H9 (cell line): ENCODE measurements at regions not wholly inside any gene's neighbourhood (a gene's known extent, or its start where the extent isn't known, plus 50 kb on each side); places are given as distances from the start of the nearest gene placed in this dataset.

Experiments
- DNase-seq: peaks from one replicate; pipeline ENCODE4 v3.0.0-alpha.2; 2017
- H2AFZ ChIP-seq: one replicate; pipeline ENCODE4 v1.6.1; 2013; ENCODE audit warnings: mild to moderate bottlenecking, low read length, control low read depth, moderate library complexity
- H2AK5ac ChIP-seq: 2 replicates; pipeline ENCODE4 v1.6.1; 2013; ENCODE audit warnings: low read length, control low read depth, mixed read lengths; ENCODE audit not compliant: insufficient read length
- H2BK120ac ChIP-seq: one replicate; pipeline ENCODE4 v1.6.1; 2013; ENCODE audit warnings: low read depth, mild to moderate bottlenecking, low read length, control low read depth, inconsistent platforms; ENCODE audit not compliant: poor library complexity, severe bottlenecking
- H2BK12ac ChIP-seq: 2 replicates; pipeline ENCODE4 v1.6.1; 2013; ENCODE audit warnings: low read length, control low read depth, mixed read lengths, low read depth; ENCODE audit not compliant: insufficient read length
- H2BK15ac ChIP-seq: 2 replicates; pipeline ENCODE4 v1.6.1; 2013; ENCODE audit warnings: low read depth, low read length, control low read depth
- H2BK20ac ChIP-seq: one replicate; pipeline ENCODE4 v1.6.1; 2013; ENCODE audit warnings: low read depth, mild to moderate bottlenecking, low read length, control low read depth, inconsistent platforms; ENCODE audit not compliant: poor library complexity, severe bottlenecking
- H2BK5ac ChIP-seq: 2 replicates; pipeline ENCODE4 v1.6.1; 2013; ENCODE audit warnings: low read length, control low read depth, mixed read lengths; ENCODE audit not compliant: insufficient read length
- H3K14ac ChIP-seq: 2 replicates; pipeline ENCODE4 v1.6.1; 2013; ENCODE audit warnings: low read length, control low read depth; ENCODE audit not compliant: insufficient read depth
- H3K18ac ChIP-seq: 2 replicates; pipeline ENCODE4 v1.6.1; 2013; ENCODE audit warnings: low read depth, mild to moderate bottlenecking, mixed read lengths, low read length, control low read depth; ENCODE audit not compliant: insufficient read length
- H3K23ac ChIP-seq: 2 replicates; pipeline ENCODE4 v1.6.1; 2013; ENCODE audit warnings: low read length, control low read depth, mixed read lengths, low read depth; ENCODE audit not compliant: insufficient read length
- H3K23me2 ChIP-seq: 2 replicates; pipeline ENCODE4 v1.6.1; 2013; ENCODE audit warnings: low read depth, mild to moderate bottlenecking, mixed read lengths, low read length, control low read depth; ENCODE audit not compliant: insufficient read length, poor library complexity, severe bottlenecking
- H3K27ac ChIP-seq: 2 replicates; pipeline ENCODE4 v1.5.1; 2013; ENCODE audit warnings: low read length, control low read depth, mixed read lengths, low read depth; ENCODE audit not compliant: insufficient read length
- H3K27me3 ChIP-seq: 2 replicates; pipeline ENCODE4 v1.6.1; 2013; ENCODE audit warnings: low read length, control low read depth, inconsistent platforms; ENCODE audit not compliant: insufficient read depth
- H3K4ac ChIP-seq: 2 replicates; pipeline ENCODE4 v1.6.1; 2013; ENCODE audit warnings: low read depth, mild to moderate bottlenecking, control low read depth, inconsistent platforms, low read length, moderate library complexity
- H3K4me1 ChIP-seq: 2 replicates; pipeline ENCODE4 v1.6.1; 2013; ENCODE audit warnings: low read length, control low read depth, inconsistent platforms; ENCODE audit not compliant: insufficient read depth
- H3K4me2 ChIP-seq: 2 replicates; pipeline ENCODE4 v1.6.1; 2013; ENCODE audit warnings: low read length, control low read depth, mixed read lengths; ENCODE audit not compliant: insufficient read length, insufficient read depth
- H3K56ac ChIP-seq: 2 replicates; pipeline ENCODE4 v1.6.1; 2013; ENCODE audit warnings: low read depth, mild to moderate bottlenecking, mixed read lengths, low read length, control low read depth; ENCODE audit not compliant: insufficient read length
- H3K79me1 ChIP-seq: 2 replicates; pipeline ENCODE4 v1.6.1; 2013; ENCODE audit warnings: low read depth, mild to moderate bottlenecking, moderate library complexity, low read length, control low read depth, inconsistent platforms; ENCODE audit not compliant: insufficient read depth, poor library complexity, severe bottlenecking
- H3K79me2 ChIP-seq: 2 replicates; pipeline ENCODE4 v1.6.1; 2013; ENCODE audit warnings: low read length, control low read depth, inconsistent platforms; ENCODE audit not compliant: insufficient read depth
- H3K9ac ChIP-seq: 2 replicates; pipeline ENCODE4 v1.6.1; 2013; ENCODE audit warnings: low read length, control low read depth, mixed read lengths; ENCODE audit not compliant: insufficient read length; ENCODE audit errors: extremely low read depth
- H3K9me3 ChIP-seq: one replicate; pipeline ENCODE4 v1.6.1; 2013; ENCODE audit warnings: low read depth, low read length, inconsistent platforms; ENCODE audit not compliant: control insufficient read depth
- H3T11ph ChIP-seq: one replicate; pipeline ENCODE4 v1.6.1; 2013; ENCODE audit warnings: mild to moderate bottlenecking, low read length, control low read depth, inconsistent platforms
- H4K20me1 ChIP-seq: one replicate; pipeline ENCODE4 v1.6.1; 2013; ENCODE audit not compliant: control insufficient read depth, insufficient read length, insufficient read depth
- H4K5ac ChIP-seq: 2 replicates; pipeline ENCODE4 v1.6.1; 2013; ENCODE audit warnings: low read depth, mild to moderate bottlenecking, mixed read lengths, low read length, control low read depth; ENCODE audit not compliant: insufficient read length
- H4K8ac ChIP-seq: replicated peaks from 2 replicates; pipeline ENCODE4 v1.6.1; 2013; ENCODE audit warnings: low read length, control low read depth, mixed read lengths, low read depth; ENCODE audit not compliant: insufficient read length
- H4K91ac ChIP-seq: 2 replicates; pipeline ENCODE4 v1.6.1; 2013; ENCODE audit warnings: low read depth, mild to moderate bottlenecking, moderate library complexity, mixed read lengths, low read length, control low read depth; ENCODE audit not compliant: insufficient read length
- H3K27ac Mint-ChIP-seq, 3 experiments: 2 replicates in 2 of 3; 3 replicates in 1 of 3; pipeline ENCODE4 v1.8.0; 2020 to 2021; ENCODE audit warnings: mixed read lengths in 3 of 3, mild to moderate bottlenecking in 1 of 3, moderate library complexity in 1 of 3
- H3K27me3 Mint-ChIP-seq: 2 replicates; pipeline ENCODE4 v1.8.0; 2021; ENCODE audit warnings: low read depth, mild to moderate bottlenecking, moderate library complexity, mixed read lengths
- H3K36me3 Mint-ChIP-seq, 3 experiments: 2 replicates in 2 of 3; 3 replicates in 1 of 3; pipeline ENCODE4 v1.8.0; 2020 to 2021; ENCODE audit warnings: low read depth in 3 of 3, mixed read lengths in 3 of 3; ENCODE audit not compliant: insufficient read depth in 1 of 3
- H3K4me1 Mint-ChIP-seq, 2 experiments: 2 replicates each; pipeline ENCODE4 v1.8.0; 2020; ENCODE audit warnings: mixed read lengths in 2 of 2
- H3K4me3 Mint-ChIP-seq, 2 experiments: 2 replicates in 1 of 2; 3 replicates in 1 of 2; pipeline ENCODE4 v1.8.0; 2020 to 2021; ENCODE audit warnings: mild to moderate bottlenecking in 2 of 2, mixed read lengths in 2 of 2, moderate library complexity in 1 of 2
- H3K9me3 Mint-ChIP-seq, 2 experiments: 2 replicates in 1 of 2; 3 replicates in 1 of 2; pipeline ENCODE4 v1.8.0; 2020; ENCODE audit warnings: mild to moderate bottlenecking in 2 of 2, mixed read lengths in 2 of 2, moderate library complexity in 1 of 2
- WGBS: extraction: QIAGEN DNeasy Blood & Tissue Kit; methylation state at CpG from one replicate; pipeline ENCODE4 v1.1.7; 2013; ENCODE audit warnings: missing lambda C conversion rate, low lambda C conversion rate, mixed read lengths; ENCODE audit not compliant: insufficient read length; ENCODE audit errors: extremely low coverage; 5-methylcytosine and 5-hydroxymethylcytosine counted together
- TF ChIP-seq, protein P1 (sequence below): fragments of 200-600 bp; sonication (generic); conservative IDR thresholded peaks from 3 replicates; pipeline ENCODE4 v1.8.0; 2021; ENCODE audit warnings: antibody characterized with exemption, mild to moderate bottlenecking

- H2AK5ac ChIP-seq, result no peak overlapping the region
- H4K5ac ChIP-seq, result no peak overlapping the region
- H2BK20ac ChIP-seq, result no peak overlapping the region
- no peak overlapping the region for H3K4ac ChIP-seq
- H3K9me3 Mint-ChIP-seq, result no peaks in the 10 kb centered on the region
- H3K27ac ChIP-seq, result no peak overlapping the region
- no peaks in the 10 kb centered on the region for H3K4me1 ChIP-seq
- H3K14ac ChIP-seq, result no peak overlapping the region
- no peak overlapping the region for H3T11ph ChIP-seq
- H3K79me2 ChIP-seq, result no peaks in the 10 kb centered on the region
- H3K9ac ChIP-seq, result no peak overlapping the region
- H4K20me1 ChIP-seq, result no peaks in the 10 kb centered on the region
- no peaks in the 10 kb centered on the region for H3K9me3 ChIP-seq
- H3K4me1 Mint-ChIP-seq, result no peaks in the 10 kb centered on the region
- no peak overlapping the region for H2BK12ac ChIP-seq
- no peak overlapping the region for H3K27ac Mint-ChIP-seq
- H3K27me3 ChIP-seq, result no peaks in the 10 kb centered on the region
- no peak overlapping the region for H2AFZ ChIP-seq
- no peak overlapping the region for H2BK15ac ChIP-seq
- no peak overlapping the region for H2BK5ac ChIP-seq
- no peak overlapping the region for H3K56ac ChIP-seq
- H3K36me3 Mint-ChIP-seq, result no peaks in the 10 kb centered on the region
- TF ChIP-seq, protein P1, sequence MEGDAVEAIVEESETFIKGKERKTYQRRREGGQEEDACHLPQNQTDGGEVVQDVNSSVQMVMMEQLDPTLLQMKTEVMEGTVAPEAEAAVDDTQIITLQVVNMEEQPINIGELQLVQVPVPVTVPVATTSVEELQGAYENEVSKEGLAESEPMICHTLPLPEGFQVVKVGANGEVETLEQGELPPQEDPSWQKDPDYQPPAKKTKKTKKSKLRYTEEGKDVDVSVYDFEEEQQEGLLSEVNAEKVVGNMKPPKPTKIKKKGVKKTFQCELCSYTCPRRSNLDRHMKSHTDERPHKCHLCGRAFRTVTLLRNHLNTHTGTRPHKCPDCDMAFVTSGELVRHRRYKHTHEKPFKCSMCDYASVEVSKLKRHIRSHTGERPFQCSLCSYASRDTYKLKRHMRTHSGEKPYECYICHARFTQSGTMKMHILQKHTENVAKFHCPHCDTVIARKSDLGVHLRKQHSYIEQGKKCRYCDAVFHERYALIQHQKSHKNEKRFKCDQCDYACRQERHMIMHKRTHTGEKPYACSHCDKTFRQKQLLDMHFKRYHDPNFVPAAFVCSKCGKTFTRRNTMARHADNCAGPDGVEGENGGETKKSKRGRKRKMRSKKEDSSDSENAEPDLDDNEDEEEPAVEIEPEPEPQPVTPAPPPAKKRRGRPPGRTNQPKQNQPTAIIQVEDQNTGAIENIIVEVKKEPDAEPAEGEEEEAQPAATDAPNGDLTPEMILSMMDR, result no peak
- no peak for DNase-seq
- no peak overlapping the region for H3K4me2 ChIP-seq
- no peak overlapping the region for H2BK120ac ChIP-seq
- no peaks in the 10 kb centered on the region for H3K79me1 ChIP-seq
- no peak overlapping the region for H3K23ac ChIP-seq
- no peaks in the 10 kb centered on the region for H3K23me2 ChIP-seq
- H3K4me3 Mint-ChIP-seq, result no peak overlapping the region
- H4K91ac ChIP-seq, result no peak overlapping the region
- no peak overlapping the region for H4K8ac ChIP-seq
- no peaks in the 10 kb centered on the region for H3K27me3 Mint-ChIP-seq
- no peak overlapping the region for H3K18ac ChIP-seq
- WGBS, result no CpG with 5 or more reads among the region's 6 CpGs
Measured at GRCh38 chr15:95341686-95342085, 988.8 kb upstream of the NR2F2 start.
